Astrocyte (in vitro differentiated cells and primary cell): ENCODE measurements at regions not wholly inside any gene's neighbourhood (a gene's known extent, or its start where the extent isn't known, plus 50 kb on each side); places are given as distances from the start of the nearest gene placed in this dataset.

Experiments
- DNase-seq: peaks from one replicate; pipeline ENCODE4 v3.0.0-alpha.2; 2010; ENCODE audit warnings: low read depth
- FAIRE-seq: peaks from 2 replicates; lab custom pipeline; 2011; peaks lifted over from hg19 to GRCh38; lab: Jason Lieb, UNC
- H2AFZ ChIP-seq: 2 replicates; pipeline ENCODE4 v1.6.0; 2012; ENCODE audit warnings: low read depth, low read length, inconsistent platforms
- H3K27ac ChIP-seq: 2 replicates; pipeline ENCODE4 v1.5.1; 2011; ENCODE audit warnings: low read depth, low read length, inconsistent platforms
- H3K27me3 ChIP-seq: 2 replicates; pipeline ENCODE4 v1.6.0; 2011; ENCODE audit warnings: low read length, inconsistent platforms; ENCODE audit not compliant: insufficient read depth
- H3K36me3 ChIP-seq: 2 replicates; pipeline ENCODE4 v1.5.1; 2011; ENCODE audit warnings: low read length, inconsistent platforms; ENCODE audit not compliant: insufficient read depth
- H3K4me1 ChIP-seq: 2 replicates; pipeline ENCODE4 v1.5.1; 2011; ENCODE audit warnings: low read length, inconsistent platforms; ENCODE audit not compliant: insufficient read depth
- H3K4me2 ChIP-seq: 2 replicates; pipeline ENCODE4 v1.6.0; 2012; ENCODE audit warnings: low read length, inconsistent platforms
- H3K4me3 ChIP-seq: 2 replicates; pipeline ENCODE4 v1.5.1; 2011; ENCODE audit warnings: low read depth, mild to moderate bottlenecking, low read length, inconsistent platforms; ENCODE audit not compliant: insufficient read depth
- H3K79me2 ChIP-seq: 2 replicates; pipeline ENCODE4 v1.6.0; 2012; ENCODE audit warnings: mild to moderate bottlenecking, low read length, inconsistent platforms; ENCODE audit not compliant: insufficient read depth
- H3K9ac ChIP-seq: 2 replicates; pipeline ENCODE4 v1.6.0; 2012; ENCODE audit warnings: mild to moderate bottlenecking, low read length, inconsistent platforms
- H3K9me3 ChIP-seq: 2 replicates; pipeline ENCODE4 v1.5.1; 2012; ENCODE audit warnings: low read depth, mild to moderate bottlenecking, low read length, inconsistent platforms; ENCODE audit not compliant: insufficient read depth
- H4K20me1 ChIP-seq: 2 replicates; pipeline ENCODE4 v1.6.0; 2012; ENCODE audit warnings: low read length, inconsistent platforms; ENCODE audit not compliant: insufficient read depth
- H3K27ac Mint-ChIP-seq: one replicate; pipeline ENCODE4 v1.8.0; 2021; ENCODE audit warnings: mild to moderate bottlenecking, mixed read lengths; ENCODE audit not compliant: unreplicated experiment
- H3K27me3 Mint-ChIP-seq: one replicate; pipeline ENCODE4 v1.8.0; 2021; ENCODE audit warnings: low read depth, mixed read lengths; ENCODE audit not compliant: unreplicated experiment
- H3K36me3 Mint-ChIP-seq: one replicate; pipeline ENCODE4 v1.8.0; 2021; ENCODE audit warnings: low read depth, mixed read lengths; ENCODE audit not compliant: unreplicated experiment
- H3K4me1 Mint-ChIP-seq: one replicate; pipeline ENCODE4 v1.8.0; 2021; ENCODE audit warnings: low read depth, mixed read lengths; ENCODE audit not compliant: unreplicated experiment
- H3K4me3 Mint-ChIP-seq: one replicate; pipeline ENCODE4 v1.8.0; 2021; ENCODE audit warnings: mild to moderate bottlenecking, moderate library complexity, mixed read lengths; ENCODE audit not compliant: unreplicated experiment
- H3K9me3 Mint-ChIP-seq: one replicate; pipeline ENCODE4 v1.8.0; 2021; ENCODE audit warnings: mild to moderate bottlenecking, mixed read lengths; ENCODE audit not compliant: unreplicated experiment
- EZH2 ChIP-seq: IDR thresholded peaks from 2 replicates; pipeline ENCODE4 v1.6.1; 2012; ENCODE audit warnings: mild to moderate bottlenecking, low read length, inconsistent platforms; ENCODE audit not compliant: insufficient read depth
- TF ChIP-seq, protein P1 (sequence below): IDR thresholded peaks from 2 replicates; pipeline ENCODE4 v1.5.1; 2011; ENCODE audit warnings: low read depth, mild to moderate bottlenecking, inconsistent platforms, low read length, moderate library complexity; ENCODE audit not compliant: insufficient read depth

DNA sequence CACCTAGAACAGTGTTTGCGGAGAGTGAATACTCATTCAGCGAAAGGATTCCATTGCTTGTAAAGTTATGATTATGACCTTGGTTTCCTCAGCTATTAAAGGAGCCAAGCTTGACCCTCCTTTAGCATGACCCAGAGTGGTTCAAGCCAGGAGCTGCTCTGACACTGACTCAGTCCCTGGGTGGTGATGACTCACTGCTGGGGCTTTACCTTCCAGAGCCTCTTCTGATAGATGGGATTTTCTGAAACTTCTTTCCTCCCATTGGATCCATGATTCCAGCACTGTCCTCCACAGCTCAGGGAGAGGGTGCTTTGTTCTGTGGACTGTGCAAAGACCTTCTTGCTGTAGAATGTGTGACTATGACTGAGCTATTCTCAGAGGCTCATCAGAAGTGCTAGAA is 77.4 kb downstream of the S1PR1 start:
- Histone ChIP-seq H3K9me3 (no peaks in the 10 kb centered on the region), H3K36me3 (no peaks in the 10 kb centered on the region), H3K4me1 (peaks cover 5% of the 10 kb centered on the region), H3K79me2 (no peaks in the 10 kb centered on the region), H3K4me3 (no peak overlapping the region), H2AFZ (no peak overlapping the region), H3K27me3 (peaks cover 34% of the 10 kb centered on the region), H4K20me1 (no peaks in the 10 kb centered on the region), H3K4me2 (no peak overlapping the region), H3K9ac (no peak overlapping the region), H3K27ac (no peak overlapping the region)
- Mint-ChIP-seq H3K4me1 (peaks cover 10% of the 10 kb centered on the region), H3K36me3 (no peaks in the 10 kb centered on the region), H3K4me3 (no peak overlapping the region), H3K27me3 (peaks cover 23% of the 10 kb centered on the region), H3K27ac (no peak overlapping the region), H3K9me3 (no peaks in the 10 kb centered on the region)
- TF ChIP-seq, protein P1, sequence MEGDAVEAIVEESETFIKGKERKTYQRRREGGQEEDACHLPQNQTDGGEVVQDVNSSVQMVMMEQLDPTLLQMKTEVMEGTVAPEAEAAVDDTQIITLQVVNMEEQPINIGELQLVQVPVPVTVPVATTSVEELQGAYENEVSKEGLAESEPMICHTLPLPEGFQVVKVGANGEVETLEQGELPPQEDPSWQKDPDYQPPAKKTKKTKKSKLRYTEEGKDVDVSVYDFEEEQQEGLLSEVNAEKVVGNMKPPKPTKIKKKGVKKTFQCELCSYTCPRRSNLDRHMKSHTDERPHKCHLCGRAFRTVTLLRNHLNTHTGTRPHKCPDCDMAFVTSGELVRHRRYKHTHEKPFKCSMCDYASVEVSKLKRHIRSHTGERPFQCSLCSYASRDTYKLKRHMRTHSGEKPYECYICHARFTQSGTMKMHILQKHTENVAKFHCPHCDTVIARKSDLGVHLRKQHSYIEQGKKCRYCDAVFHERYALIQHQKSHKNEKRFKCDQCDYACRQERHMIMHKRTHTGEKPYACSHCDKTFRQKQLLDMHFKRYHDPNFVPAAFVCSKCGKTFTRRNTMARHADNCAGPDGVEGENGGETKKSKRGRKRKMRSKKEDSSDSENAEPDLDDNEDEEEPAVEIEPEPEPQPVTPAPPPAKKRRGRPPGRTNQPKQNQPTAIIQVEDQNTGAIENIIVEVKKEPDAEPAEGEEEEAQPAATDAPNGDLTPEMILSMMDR = no peak
- no peak for TF ChIP-seq EZH2
- peak; percentile 26 for FAIRE-seq
- DNase-seq = peak; percentile 19

DNA sequence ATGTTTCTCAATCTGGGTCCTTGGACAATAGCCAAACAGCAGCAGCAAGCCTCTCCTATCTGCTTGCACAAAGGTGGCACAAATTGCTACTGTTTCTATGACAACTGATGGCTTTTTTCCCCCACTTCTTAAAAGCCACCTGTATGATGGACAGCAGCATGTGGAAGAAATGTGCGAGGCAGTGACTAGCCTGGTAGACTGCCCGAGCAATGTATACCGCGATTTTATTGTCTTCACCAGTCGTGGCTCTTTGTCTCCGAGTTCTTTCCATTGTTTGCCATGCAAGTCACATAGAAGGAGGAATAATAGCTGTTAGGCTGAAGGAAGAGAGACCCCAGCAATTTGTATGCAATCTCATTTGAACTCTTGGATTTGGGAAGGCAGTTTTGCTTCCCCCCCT is 79.4 kb downstream of the S1PR1 start:
- no peak overlapping the region for H3K4me3 Mint-ChIP-seq
- Histone ChIP-seq H3K27ac (no peak overlapping the region), H3K9ac (no peak overlapping the region), H3K4me2 (no peak overlapping the region), H4K20me1 (no peaks in the 10 kb centered on the region), H3K9me3 (no peaks in the 10 kb centered on the region), H3K27me3 (peaks cover 17% of the 10 kb centered on the region), H3K36me3 (no peaks in the 10 kb centered on the region), H2AFZ (no peak overlapping the region), H3K79me2 (no peaks in the 10 kb centered on the region), H3K4me1 (peaks cover 5% of the 10 kb centered on the region), H3K4me3 (no peak overlapping the region)
- no peaks in the 10 kb centered on the region for H3K36me3 Mint-ChIP-seq
- TF ChIP-seq, protein P1 = no peak
- no peak for TF ChIP-seq EZH2
- H3K9me3 Mint-ChIP-seq = no peaks in the 10 kb centered on the region
- FAIRE-seq (no peak), DNase-seq (no peak)
- peaks cover 6% of the 10 kb centered on the region for H3K4me1 Mint-ChIP-seq
- peaks cover 12% of the 10 kb centered on the region for H3K27me3 Mint-ChIP-seq
- H3K27ac Mint-ChIP-seq = no peak overlapping the region

DNA sequence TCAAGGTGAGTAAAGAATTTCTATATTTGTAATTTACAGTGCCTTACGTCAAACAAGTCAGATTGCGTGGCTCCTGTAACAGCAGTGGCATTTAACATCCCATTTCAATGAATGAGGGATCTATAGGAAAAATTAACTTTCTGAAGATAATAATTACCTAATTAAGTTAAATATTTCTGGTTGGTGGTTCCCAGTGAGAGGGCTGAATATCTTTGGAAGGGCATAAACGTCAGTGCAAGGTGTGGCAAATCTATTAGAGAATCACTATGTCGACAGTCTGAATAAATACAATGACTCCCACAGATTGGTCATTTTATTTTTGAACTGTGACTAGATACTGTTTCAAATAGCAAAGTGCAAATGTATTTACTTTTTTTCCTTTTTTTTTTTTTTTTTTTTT is 80.0 kb downstream of the S1PR1 start:
- no peaks in the 10 kb centered on the region for H3K9me3 Mint-ChIP-seq
- peaks cover 12% of the 10 kb centered on the region for H3K27me3 ChIP-seq
- H3K79me2 ChIP-seq = no peaks in the 10 kb centered on the region
- peaks cover 6% of the 10 kb centered on the region for H3K4me1 Mint-ChIP-seq
- no peak overlapping the region for H2AFZ ChIP-seq
- no peak overlapping the region for H3K4me2 ChIP-seq
- no peak overlapping the region for H3K4me3 Mint-ChIP-seq
- H3K27ac ChIP-seq = no peak overlapping the region
- H3K4me3 ChIP-seq = no peak overlapping the region
- H3K27me3 Mint-ChIP-seq = peaks cover 8% of the 10 kb centered on the region
- no peaks in the 10 kb centered on the region for H3K36me3 ChIP-seq
- no peaks in the 10 kb centered on the region for H3K9me3 ChIP-seq
- H3K27ac Mint-ChIP-seq = no peak overlapping the region
- FAIRE-seq (no peak), DNase-seq (no peak)
- TF ChIP-seq EZH2 = no peak
- TF ChIP-seq, protein P1 = no peak
- peaks cover 5% of the 10 kb centered on the region for H3K4me1 ChIP-seq
- no peaks in the 10 kb centered on the region for H4K20me1 ChIP-seq
- no peak overlapping the region for H3K9ac ChIP-seq
- no peaks in the 10 kb centered on the region for H3K36me3 Mint-ChIP-seq
